Ascending aorta (tissue), 2 donors: ENCODE measurements at regions not wholly inside any gene's neighbourhood (a gene's known extent, or its start where the extent isn't known, plus 50 kb on each side); places are given as distances from the start of the nearest gene placed in this dataset.

Source experiments
- DNase-seq, 2 donors: peaks; one replicate each; pipeline ENCODE4 v3.0.0-alpha.2; 2019; ENCODE audit warnings: low spot score in 2 of 2
- H3K27ac ChIP-seq, 2 donors: fragments of 200-600 bp; sonication (generic); one replicate each; pipeline ENCODE4 v1.5.1; 2016 to 2017; ENCODE audit warnings: mild to moderate bottlenecking in 1 of 2
- H3K27me3 ChIP-seq: fragments of 200-600 bp; sonication (generic); one replicate; pipeline ENCODE4 v1.5.1; 2017
- H3K36me3 ChIP-seq, 2 donors: fragments of 200-600 bp; sonication (generic); one replicate each; pipeline ENCODE4 v1.5.1; 2016
- H3K4me1 ChIP-seq, 2 donors: fragments of 200-600 bp; sonication (generic); one replicate each; pipeline ENCODE4 v1.5.1; 2016 to 2017; ENCODE audit warnings: mild to moderate bottlenecking in 1 of 2
- H3K4me3 ChIP-seq, 2 donors: fragments of 200-600 bp; sonication (generic); one replicate each; pipeline ENCODE4 v1.5.1; 2016 to 2017; ENCODE audit warnings: mild to moderate bottlenecking in 1 of 2
- H3K9me3 ChIP-seq, 2 donors: fragments of 200-600 bp; sonication (generic); one replicate each; pipeline ENCODE4 v1.5.1; 2016
- intact Hi-C: fragments of 100-400 bp; cut with DNase I; formaldehyde crosslinking; loops from one replicate; pipeline ENCODE4 v1.15.1; 2023
- TF ChIP-seq, protein P1 (sequence below), 3 experiments: fragments of 200-600 bp in 2 of 3; fragments of 450-650 bp in 1 of 3; sonication (generic) in 2 of 3; IDR thresholded peaks; one replicate each; pipeline ENCODE4 v1.5.1; 2016 to 2019; ENCODE audit warnings: antibody characterized with exemption in 3 of 3, mild to moderate bottlenecking in 1 of 3, moderate library complexity in 1 of 3

DNA sequence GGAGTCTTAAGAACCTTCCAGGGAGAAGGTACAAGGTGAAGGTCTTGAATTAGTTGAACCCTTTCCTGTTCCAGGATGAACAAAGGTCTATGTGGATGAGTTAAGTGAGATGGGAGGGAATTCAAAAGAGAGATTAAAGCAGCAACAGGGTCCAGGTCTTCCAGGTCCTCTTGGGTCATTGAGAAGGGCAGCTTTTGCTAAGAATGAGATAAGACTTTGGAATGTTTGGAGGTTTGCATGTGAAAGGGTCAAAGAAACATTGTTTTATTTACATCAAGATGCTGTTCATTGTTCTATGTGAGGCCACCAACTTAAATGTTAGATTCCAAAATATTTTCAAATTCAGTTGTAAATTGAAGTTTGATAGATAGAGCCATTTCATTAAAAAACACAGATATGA is 463.9 kb downstream of the ANXA1 start:
- Histone ChIP-seq H3K9me3 (no peaks in the 10 kb centered on the region), H3K4me1 (no peaks in the 10 kb centered on the region), H3K27ac (no peak overlapping the region), H3K27me3 (no peaks in the 10 kb centered on the region), H3K36me3 (no peaks in the 10 kb centered on the region), H3K4me3 (no peak overlapping the region)
- intact Hi-C loops: no loop called here
- TF ChIP-seq, protein P1, sequence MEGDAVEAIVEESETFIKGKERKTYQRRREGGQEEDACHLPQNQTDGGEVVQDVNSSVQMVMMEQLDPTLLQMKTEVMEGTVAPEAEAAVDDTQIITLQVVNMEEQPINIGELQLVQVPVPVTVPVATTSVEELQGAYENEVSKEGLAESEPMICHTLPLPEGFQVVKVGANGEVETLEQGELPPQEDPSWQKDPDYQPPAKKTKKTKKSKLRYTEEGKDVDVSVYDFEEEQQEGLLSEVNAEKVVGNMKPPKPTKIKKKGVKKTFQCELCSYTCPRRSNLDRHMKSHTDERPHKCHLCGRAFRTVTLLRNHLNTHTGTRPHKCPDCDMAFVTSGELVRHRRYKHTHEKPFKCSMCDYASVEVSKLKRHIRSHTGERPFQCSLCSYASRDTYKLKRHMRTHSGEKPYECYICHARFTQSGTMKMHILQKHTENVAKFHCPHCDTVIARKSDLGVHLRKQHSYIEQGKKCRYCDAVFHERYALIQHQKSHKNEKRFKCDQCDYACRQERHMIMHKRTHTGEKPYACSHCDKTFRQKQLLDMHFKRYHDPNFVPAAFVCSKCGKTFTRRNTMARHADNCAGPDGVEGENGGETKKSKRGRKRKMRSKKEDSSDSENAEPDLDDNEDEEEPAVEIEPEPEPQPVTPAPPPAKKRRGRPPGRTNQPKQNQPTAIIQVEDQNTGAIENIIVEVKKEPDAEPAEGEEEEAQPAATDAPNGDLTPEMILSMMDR (IDR thresholded peaks at IDR 0.05): no peak
- no peak for DNase-seq

DNA sequence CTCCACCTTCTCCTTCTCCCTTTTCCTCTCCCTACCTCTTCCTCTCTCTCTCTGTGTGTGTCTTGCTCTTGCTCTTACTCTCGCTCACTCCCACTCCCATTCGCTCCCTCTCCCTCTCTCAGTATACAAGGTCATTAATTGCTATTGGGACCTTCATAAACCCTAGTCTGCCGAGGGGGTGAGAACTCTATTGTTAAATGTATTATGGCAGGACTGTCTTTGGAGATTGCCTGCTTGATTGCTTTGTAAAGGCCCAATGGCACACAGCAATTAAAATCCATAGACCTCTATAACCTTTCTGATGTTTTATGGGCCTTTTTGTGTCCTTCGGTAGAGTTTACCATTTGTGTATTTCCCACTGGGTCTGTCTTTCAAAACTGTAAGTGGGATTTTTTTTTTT is 465.9 kb downstream of the ANXA1 start:
- intact Hi-C loops: no loop called here
- no peak overlapping the region for H3K4me3 ChIP-seq
- no peak overlapping the region for H3K27ac ChIP-seq
- H3K27me3 ChIP-seq: no peaks in the 10 kb centered on the region
- H3K36me3 ChIP-seq: no peaks in the 10 kb centered on the region
- no peaks in the 10 kb centered on the region for H3K9me3 ChIP-seq
- no peak for DNase-seq
- no peaks in the 10 kb centered on the region for H3K4me1 ChIP-seq
- TF ChIP-seq, protein P1 (IDR thresholded peaks at IDR 0.05): no peak

DNA sequence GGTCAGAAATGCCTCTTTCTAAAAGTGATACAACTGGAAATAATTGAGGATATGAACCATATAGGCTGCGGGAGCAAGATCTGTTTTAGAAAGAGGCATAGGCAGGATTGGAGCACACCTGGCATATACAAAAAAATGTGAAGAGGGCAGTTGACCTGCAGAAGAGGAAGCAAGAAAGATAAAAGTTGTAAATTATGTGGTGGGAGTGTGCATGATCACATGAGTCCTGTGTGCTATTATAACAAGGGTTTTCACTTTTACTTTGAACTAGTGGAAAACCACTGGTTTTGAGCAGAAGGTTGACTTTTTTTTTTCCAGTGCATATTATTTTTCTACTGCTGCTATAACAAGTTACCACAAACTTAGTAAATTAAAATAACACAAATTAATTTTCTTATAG is 489.3 kb downstream of the ANXA1 start:
- Histone ChIP-seq H3K36me3 (no peaks in the 10 kb centered on the region), H3K9me3 (no peaks in the 10 kb centered on the region), H3K4me3 (no peak overlapping the region), H3K27me3 (no peaks in the 10 kb centered on the region), H3K4me1 (no peaks in the 10 kb centered on the region), H3K27ac (no peak overlapping the region)
- DNase-seq: no peak
- intact Hi-C loops: no loop called here
- TF ChIP-seq, protein P1 (IDR thresholded peaks at IDR 0.05): no peak

DNA sequence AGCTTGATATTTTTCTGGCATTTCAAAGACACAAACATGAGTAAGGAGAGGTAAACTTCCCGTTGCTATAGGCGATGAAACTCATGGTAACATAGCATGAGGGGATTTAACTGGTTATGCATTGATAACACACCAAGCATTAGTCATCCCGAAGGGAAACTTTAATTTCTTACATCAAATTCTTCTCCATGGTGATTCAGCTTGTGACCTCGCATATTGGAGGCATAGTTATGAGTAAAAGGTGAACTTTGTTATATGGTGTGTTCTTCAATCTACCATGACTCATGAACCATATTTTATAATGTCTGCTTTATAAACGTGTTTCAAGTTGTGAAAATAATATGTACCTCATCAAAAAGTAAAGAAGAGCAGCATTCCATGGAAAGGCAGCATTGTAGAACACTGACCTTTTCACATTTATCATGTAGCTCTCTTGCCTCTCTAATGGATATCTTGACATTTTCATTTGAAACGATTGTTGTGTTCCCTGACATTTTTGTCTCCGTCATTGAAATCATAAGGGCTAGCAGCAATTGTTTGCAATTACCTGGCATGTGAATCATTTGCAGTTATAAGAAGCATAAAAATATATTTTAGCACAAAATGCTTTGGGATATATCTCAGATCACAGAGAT is 491.8 kb downstream of the ANXA1 start:
- no peak for DNase-seq
- no peak overlapping the region for H3K27ac ChIP-seq
- no peaks in the 10 kb centered on the region for H3K27me3 ChIP-seq
- H3K4me3 ChIP-seq: no peak overlapping the region
- H3K9me3 ChIP-seq: no peaks in the 10 kb centered on the region
- TF ChIP-seq, protein P1 (IDR thresholded peaks at IDR 0.05): no peak
- H3K4me1 ChIP-seq: no peaks in the 10 kb centered on the region
- no peaks in the 10 kb centered on the region for H3K36me3 ChIP-seq
- intact Hi-C loops: no loop called here

DNA sequence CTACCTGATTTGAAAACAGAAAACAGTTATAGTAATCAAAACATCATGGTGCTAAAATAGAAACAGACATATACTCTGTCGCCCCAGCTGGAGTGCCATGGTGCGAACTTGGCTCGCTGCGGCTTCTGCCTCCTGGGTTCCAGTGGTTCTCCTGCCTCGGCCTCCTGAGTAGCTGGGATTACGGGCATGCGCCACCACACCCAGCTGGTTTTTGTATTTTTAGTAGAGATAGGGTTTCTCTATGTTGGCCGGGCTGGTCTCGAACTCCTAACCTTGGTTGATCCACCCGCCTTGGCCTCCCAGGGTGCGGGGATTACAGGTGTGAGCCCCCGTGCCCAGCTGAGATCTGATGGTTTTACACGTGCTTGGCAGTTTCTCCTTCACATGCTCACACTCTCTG is 495.9 kb downstream of the ANXA1 start:
- no peaks in the 10 kb centered on the region for H3K36me3 ChIP-seq
- no peak overlapping the region for H3K27ac ChIP-seq
- H3K9me3 ChIP-seq: no peaks in the 10 kb centered on the region
- no peaks in the 10 kb centered on the region for H3K4me1 ChIP-seq
- no peak overlapping the region for H3K4me3 ChIP-seq
- TF ChIP-seq, protein P1 (IDR thresholded peaks at IDR 0.05): no peak
- H3K27me3 ChIP-seq: no peaks in the 10 kb centered on the region
- DNase-seq: no peak
- intact Hi-C loops: no loop called here

DNA sequence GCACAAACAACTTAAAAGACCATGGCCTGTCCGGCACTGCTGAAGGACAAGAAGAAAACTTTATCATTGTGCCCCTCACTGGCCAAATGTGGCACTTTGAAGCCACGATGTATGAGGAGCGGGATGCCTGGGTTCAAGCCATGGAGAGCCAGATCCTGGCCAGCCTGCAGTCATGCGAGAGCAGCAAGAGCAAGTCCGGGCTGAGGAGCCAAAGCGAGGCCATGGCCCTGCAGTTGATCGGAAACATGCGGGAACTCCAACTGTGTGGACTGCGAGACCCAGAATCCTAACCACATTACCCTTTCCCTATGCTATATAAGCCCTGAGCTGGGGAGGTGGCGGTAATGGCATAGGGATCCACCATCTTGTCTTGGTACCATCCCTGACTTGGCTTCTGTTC is 497.9 kb downstream of the ANXA1 start:
- no peak overlapping the region for H3K4me3 ChIP-seq
- no peaks in the 10 kb centered on the region for H3K9me3 ChIP-seq
- TF ChIP-seq, protein P1 (IDR thresholded peaks at IDR 0.05): no peak
- intact Hi-C loops: no loop called here
- H3K27ac ChIP-seq: no peak overlapping the region
- H3K27me3 ChIP-seq: no peaks in the 10 kb centered on the region
- no peaks in the 10 kb centered on the region for H3K36me3 ChIP-seq
- H3K4me1 ChIP-seq: no peaks in the 10 kb centered on the region
- DNase-seq: no peak
